ENCODE measurements at regions not wholly inside any gene's neighbourhood (a gene's known extent, or its start where the extent isn't known, plus 50 kb on each side); places are given as distances from the start of the nearest gene placed in this dataset.

DNA sequence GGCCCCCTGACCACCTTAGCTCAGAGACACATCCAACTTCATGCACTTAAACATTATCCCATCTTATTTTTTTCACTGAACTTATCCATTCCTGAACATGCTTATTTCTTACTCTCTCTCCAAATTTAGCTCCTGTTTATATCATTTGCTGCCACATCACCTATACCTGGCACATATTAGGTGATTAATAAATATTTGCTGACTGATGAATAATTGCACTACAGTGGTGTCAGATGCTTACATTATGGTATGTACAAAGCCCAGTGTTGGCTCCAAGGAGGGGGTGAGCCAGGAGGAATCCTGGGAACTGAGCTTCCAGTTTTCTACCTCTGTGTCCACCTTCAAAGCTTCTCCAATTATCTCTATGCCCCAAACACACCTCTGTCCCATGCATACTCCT lies 124.0 kb upstream of the PMFBP1 start:
- no peak for DNase-seq
- intact Hi-C loops (cut with DNase I) = no loop called here

DNA sequence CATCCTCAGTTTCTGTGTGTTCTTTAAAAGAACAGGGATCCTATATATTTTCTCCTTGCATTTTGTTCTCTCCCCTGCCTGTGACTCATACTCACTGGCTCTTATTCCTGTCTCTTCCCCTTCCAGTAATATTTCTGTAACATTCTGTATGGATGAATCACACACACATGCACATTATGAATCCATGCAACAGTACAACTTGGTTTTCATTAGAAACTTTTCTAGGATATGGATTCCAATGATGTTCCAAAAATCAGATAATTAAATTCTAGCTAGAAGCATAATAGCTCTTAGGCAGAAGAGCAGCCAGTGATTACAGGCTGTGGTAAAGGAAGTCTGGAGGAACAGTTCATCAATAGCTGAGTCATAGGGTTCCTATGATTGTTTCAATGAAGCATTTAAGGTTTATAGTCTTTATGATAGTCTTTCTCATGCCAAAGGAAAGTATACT lies 119.6 kb upstream of the PMFBP1 start:
- DNase-seq = no peak
- intact Hi-C loops (cut with DNase I) = no loop called here

DNA sequence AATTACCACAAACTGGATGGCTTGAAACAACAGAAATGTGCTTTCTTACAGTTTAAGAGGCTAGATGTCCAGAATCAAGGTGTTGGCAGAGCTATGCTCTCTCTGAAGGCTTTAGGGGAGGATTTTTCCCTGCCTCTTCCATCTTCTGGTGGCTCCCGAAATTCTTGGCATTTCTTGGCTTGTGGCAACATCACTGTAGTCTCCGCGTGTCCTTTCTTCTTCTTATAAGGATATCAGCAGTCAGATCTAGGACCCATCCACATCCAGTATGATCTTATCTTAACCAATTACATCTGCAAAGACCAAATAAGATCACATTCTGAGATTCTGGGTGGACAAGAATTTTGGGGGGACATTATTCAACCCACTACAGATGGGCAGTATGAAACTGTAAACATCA lies 119.2 kb upstream of the PMFBP1 start:
- no peak for DNase-seq
- intact Hi-C loops (cut with DNase I) = no loop called here

DNA sequence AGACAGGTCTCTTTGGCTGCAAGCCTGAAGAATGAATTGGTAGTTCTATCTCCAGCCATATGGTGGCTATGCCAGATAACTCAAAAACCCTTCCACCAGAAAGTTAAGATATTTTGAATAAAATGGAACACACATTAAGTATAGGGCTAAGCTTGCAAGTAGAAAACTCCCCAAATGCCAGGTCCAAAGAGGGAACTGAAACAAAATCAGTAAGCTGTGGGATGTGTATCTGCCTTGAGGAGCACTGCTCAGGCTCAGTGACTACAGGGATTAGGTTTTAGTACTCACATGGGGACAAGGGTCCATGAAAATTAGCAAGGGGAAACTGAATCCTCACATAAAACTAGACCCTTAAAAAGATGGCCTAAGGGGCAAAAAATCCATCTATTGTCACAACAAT lies 115.7 kb upstream of the PMFBP1 start:
- DNase-seq = no peak
- intact Hi-C loops (cut with DNase I) = no loop called here

DNA sequence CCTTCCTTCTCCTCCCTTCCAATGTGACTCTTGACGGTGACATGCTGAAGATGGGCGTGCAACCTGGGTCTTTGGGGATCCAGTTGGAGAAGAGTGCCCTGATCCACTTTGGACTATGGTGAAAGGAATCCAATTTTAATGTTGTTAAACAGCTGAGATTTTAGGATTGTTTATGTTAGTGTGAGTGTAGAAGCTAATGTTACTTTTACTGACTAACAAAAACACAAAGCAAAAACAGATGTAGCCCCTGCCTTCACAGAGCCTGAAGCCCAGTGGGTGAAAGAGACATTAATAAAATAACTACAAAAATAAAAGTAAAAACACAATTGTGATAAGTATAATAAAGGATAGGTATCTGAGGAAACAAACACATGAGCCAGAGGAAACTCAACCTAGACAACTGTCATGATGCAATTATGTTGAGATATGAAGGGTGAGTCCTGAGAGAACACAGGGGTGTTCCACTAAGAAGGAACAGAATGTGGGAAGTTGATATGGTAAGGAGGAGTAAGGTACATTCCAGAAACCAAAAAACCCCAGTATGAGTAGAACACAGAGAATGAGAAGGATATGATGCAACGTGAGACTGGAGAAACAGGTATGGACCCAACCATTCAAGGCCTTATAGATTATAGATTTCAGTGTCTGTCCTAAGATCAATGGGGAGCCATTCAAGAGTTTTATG lies 115.1 kb upstream of the PMFBP1 start:
- DNase-seq = no peak
- intact Hi-C loops (cut with DNase I) = no loop called here

DNA sequence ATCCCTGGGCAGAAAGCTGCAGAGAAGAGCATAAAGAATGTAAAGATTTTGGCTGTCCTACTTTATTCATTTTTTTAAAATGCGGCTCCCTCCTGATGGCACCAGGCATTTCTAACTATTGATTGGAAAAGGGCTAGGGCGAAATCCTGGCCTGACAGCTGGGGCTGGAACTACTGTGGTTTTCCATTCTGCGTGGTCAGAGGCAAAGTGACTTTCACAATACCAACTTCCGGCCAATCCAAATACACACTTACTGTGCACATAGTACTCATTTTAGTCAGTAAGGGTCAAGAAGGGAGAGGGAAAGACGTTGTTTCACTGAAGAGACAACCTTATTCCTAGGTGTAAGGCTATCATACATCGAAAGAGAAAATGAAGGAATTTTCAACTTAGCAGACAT lies 113.8 kb upstream of the PMFBP1 start:
- intact Hi-C loops (cut with DNase I) = no loop called here
- DNase-seq = no peak

DNA sequence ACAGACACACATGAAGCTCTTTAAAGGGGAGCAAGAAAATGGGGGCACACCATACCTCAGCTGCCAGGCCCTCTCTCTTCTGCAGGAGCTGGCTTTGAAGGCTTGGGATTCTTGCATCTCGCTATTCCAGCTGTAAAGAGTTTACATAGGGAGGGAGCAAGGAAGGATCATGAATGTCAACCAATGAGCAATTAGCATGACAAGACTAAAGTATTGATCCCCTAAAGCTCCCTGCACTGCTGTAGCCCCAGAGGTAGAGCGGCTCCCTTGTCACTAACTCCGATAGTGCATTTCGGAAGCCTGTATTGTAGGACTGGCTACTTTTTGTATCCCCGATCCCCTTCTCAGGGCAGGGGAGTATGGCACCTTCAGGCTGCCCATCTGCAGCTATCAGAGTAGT lies 113.4 kb upstream of the PMFBP1 start:
- no peak for DNase-seq
- intact Hi-C loops (cut with DNase I) = no loop called here

DNA sequence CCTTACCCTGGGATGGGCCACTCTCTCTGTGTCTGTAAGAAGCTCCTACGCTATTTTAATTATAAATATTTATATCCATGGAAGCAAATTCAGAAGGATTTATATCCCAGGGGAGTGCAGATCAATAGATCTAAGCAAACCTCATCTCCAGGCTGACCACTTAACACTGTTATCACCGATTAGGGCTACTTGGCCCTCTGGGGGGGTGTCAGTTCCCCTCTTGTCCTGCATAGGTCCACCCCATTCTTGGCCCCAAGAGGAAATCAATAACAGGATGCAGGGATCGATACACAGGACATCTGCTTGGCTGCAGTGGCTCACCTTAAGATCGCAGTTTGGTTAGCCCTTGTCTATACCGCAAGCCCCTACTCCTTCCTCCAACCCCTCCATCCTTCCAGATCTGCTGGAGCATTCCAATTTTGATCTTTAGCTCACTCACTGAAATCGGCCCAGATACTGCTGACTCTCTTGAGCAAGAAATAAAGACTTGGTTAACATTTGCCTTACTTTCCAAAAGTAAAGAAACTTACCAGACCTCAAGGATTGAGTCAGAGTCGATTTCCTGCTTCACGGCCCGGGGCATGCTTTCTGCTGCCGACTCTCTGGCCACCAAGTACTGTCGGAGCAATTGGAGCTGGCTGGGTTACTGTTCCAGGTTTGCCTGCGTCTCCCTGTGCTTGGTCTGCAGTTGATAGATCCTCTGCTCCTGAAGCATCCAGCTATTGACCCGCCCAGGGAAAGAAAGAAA lies 112.3 kb upstream of the PMFBP1 start:
- no peak for DNase-seq
- intact Hi-C loops (cut with DNase I) = no loop called here

DNA sequence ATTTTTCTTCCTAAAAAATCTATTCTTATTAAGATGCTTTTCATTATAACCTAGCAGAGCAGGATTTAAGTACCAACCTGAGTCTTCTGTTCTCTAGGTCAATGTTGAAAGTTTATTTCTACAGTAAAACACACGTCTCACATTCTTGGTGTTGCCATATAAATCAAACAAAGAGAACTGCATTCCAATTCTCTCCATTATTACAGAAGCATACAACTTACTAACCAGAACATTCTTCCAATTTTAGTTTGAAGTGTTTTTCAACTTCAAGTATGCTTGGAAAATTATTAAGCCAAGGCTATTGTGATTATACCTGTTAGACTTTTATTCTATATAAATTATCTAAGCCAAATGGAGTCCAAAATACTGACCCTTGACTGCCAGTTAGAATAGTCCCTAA lies 110.4 kb upstream of the PMFBP1 start:
- intact Hi-C loops (cut with DNase I) = no loop called here
- DNase-seq = no peak

DNA sequence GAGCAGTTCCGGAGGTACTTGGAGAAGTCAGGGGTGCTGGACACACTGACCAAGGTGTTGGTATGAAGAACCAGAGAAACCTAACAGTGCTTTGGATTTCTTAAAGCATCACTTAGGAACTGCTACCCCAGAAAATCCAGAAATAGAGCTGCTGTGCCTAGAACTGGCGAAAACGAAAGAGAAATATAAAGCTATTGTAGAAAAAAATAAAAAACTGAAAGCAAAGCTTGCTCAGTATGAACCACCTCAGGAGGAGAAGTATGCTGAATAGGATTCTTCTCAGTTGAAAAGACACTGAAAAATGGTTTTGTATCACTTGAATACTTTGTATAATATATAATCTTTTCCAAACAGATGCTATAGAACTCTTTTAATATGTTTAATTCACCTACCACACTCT lies 106.3 kb upstream of the PMFBP1 start:
- intact Hi-C loops (cut with DNase I) = no loop called here
- no peak for DNase-seq

DNA sequence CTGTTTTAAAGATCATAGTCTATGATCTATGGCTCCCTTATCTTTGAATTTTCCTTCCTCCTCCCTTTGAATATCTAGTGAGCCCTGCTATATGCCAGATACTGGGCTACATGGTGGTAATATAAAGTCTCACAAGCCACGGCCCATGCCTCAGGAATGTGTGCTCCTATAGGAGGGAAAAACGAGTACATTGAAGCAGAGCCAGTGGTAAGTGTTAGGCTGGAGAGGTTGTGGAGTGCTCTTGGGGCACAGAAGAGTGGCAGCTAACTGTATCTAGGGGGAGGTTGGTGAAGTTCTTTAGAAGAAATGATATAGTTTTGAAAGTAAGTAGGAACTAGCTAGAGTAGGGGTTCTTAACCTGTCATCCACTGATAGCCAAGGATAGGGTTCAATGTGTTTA lies 105.8 kb upstream of the PMFBP1 start:
- intact Hi-C loops (cut with DNase I) = no loop called here
- no peak for DNase-seq

DNA sequence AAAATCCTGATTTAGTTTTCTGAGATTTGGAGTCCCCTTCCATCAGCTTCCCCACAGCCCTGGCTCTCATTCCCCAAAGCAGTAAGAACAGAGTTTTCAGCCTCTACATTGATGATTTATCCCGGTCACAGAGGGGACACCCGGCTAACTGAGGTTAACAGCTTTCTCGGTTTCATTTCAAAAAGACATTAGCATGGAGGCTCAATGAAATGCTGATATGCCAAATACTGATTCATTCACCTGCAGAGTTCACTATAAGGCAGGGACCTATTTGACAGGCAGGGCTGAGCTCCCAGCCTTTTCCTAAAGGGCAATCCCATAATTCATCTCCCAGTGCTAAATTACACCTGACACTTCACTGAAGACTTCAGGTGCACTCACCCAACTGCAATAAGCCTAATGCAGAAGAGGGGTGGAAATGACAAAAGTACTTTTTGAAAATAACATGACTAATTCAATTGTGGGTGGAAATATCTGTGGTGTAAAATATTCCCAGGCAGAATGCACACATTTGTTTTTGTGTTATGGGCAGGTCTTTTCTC lies 99.8 kb upstream of the PMFBP1 start:
- no peak for DNase-seq
- intact Hi-C loops (cut with DNase I) = no loop called here

DNA sequence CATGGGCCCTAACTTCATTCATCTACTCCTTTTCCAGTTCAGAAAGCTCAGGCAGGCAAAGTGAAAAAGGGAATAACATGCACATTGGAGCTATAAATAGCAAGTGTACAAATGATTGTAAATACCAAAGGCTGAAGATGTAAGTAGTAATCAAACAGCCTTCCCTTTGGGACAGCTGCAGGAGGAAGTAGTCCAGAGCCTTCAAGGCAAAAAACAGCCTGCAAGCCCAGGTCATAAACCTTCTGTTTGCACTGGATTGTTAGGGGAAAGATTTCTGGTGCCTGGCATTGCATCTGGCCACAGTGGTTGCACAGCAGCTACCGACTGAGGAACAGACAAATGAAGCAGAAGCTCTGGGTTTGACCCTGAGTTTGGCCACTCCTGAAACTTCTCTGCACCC lies 98.6 kb upstream of the PMFBP1 start:
- intact Hi-C loops (cut with DNase I) = no loop called here
- DNase-seq = no peak

DNA sequence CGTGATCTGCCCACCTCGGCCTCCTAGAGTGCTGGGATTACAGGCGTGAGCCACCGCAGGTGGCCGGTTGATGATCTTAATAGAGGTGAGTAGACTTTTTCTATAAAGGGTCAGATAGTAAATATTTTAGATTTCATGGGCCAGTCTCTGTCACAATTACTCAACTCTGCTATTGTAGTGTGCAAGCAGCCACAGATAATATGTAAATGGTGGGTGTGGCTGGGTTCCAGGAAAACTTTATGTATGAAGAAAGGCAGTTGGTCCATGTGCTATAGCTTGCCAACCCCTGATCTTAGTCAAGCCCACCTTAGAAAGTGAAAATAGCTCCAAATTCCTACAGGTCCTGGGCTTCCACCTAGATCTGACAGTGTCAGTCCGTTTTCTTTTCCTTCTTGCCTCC lies 94.9 kb upstream of the PMFBP1 start:
- intact Hi-C loops (cut with DNase I) = no loop called here
- no peak for DNase-seq

DNA sequence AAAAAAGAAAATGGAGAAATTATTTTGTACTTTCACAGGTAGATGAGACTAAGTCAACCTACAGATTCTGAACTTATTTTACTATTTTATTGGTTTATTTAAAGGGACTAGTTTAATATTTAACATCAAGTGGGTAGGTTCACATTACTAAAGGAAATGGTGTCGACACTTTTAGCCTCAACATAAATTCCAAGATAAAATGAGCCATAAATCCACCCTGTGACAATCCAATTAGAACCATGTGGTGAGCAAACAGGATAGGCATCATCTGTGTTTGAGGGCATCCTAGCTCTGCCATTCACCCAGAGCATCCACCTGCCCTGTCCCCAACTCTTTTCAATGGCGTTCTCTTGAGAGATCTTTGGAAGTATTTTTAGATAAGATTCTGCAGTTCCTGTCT lies 92.8 kb upstream of the PMFBP1 start:
- DNase-seq = no peak
- intact Hi-C loops (cut with DNase I) = no loop called here

DNA sequence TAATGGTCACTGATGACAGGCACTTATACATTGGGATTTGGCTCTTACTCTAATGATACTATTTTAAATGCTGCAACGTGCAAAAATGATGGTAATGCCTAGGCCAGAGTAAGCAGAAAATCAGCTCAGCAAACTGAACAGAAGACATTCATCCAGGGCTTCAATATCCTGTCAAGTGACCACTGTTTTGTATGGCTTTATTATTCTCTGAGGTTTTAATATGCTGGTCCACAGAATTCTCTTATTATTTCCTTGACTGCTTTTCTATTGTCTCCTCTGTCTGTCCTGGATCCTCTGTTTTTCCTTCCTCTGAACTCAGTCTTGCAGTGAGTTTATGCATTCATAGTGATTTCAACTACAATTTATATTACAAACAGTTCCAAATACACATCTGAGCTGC lies 90.8 kb upstream of the PMFBP1 start:
- DNase-seq = no peak
- intact Hi-C loops (cut with DNase I) = no loop called here

DNA sequence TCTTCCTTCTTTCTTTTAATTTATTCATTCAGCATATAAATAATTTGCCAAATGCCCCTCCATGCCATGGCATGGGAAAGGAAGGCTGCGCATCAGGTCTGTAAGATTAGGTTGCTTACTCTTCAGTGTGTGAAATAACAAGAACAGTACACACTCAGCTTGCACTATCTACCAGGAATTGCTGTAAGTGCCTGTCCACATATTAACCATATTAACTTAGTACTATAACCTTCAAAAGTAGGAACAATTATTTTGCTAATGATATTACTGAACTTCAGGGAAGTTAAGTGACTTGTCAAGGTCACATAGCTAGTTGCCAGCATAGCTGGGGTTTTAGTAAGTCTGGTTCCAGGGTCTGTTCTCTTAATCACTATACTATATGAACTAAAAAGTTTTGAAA lies 89.2 kb upstream of the PMFBP1 start:
- no peak for DNase-seq
- intact Hi-C loops (cut with DNase I) = no loop called here

DNA sequence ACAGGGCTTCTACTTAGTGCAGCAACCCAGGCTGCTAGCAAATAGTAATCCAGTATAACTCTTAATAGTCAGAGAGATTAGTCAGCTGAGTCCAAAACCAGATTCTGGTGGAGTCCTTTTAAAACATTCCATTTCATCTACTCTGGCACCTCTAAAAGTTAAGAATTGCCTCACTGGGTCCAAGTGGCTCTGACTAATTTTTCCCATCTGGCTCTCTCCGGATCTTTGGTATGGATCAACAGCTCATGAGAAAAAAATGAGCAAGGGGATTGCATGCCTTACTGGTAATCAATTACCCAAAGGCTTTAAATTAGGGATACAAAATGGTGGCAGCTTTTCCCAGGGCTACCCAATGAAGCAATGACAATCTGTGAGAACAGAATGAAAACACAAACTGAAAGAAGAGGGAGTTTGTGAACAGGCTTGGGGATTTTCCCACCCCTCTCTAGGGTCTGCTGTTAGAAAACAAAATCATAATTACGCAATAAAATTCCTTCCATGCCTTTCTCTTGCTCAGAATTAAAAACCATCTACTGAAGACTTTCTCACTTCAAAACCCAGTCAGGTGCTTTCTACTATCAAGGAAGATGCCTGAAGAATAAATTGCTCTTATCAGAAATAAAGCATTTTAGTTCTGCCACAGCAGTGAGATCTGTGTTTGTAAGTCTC lies 84.6 kb upstream of the PMFBP1 start:
- no peak for DNase-seq
- intact Hi-C loops (cut with DNase I) = no loop called here

DNA sequence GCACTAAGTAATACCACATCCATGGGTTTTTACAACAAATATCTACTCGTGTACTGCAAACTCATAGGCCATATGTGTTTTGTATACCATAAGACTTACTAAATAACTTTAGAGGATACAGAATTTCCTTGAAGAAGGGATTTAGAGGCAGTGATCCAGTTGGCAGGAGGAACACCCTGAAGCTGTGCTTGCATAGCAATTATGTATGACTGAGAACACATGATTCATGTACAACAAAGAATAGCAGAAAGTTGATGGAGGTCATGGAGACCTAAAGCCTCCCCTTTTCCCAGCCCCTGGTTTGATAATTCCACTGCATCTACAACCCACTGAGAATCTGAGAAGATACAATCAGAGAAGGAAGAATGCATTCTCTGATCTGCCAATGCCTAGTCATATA lies 83.8 kb upstream of the PMFBP1 start:
- intact Hi-C loops (cut with DNase I) = no loop called here

DNA sequence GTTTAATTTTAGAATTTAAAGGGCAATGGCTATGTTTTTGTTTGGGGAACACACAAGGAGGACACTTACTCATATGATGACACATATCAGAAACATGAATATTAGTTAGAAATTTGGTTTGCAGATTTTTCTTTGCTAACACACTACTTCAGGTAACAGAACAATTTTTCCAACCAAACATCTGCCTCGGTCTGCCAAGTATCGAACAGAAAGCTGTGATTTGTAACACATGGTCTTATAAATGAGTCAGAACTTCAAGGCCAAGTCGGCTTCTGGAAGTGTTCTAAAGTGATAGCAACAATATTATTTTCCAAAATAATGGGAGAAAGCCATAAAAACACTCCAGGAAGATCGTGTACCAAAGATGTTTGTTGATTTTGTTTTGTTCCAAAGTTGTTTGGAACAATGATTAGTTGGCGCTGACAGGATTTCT lies 75.9 kb upstream of the PMFBP1 start:
- intact Hi-C loops (cut with DNase I) = loop anchor here (10.0 kb wide), 1 partner anchor 177 kb away; no protein-coding TSS in a partner anchor

More for the DNA sequence above, 83.8 kb upstream of the PMFBP1 start:
- DNase-seq = no peak

DNA sequence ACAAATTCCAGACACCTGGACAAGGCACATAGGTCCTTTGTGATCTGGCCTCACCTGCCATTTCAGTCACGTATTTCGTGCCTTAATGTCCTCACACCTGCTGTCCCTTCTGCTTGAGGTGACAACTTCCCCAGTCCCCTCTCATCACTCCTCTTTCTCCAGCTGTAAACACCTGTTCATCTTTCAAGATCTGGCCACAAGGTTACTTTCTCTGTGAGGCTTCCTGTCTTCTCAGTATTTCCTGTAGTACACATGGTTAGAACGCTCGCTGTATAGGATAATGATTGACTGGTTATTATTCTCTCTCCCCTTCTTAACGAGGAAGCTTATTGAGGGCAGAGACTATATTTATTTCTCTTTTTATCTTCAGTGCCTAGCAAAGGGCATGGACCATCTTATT lies 74.5 kb upstream of the PMFBP1 start:
- intact Hi-C loops (cut with DNase I) = loop anchor here (10.0 kb wide), 1 partner anchor 178 kb away; no protein-coding TSS in a partner anchor
- DNase-seq = no peak

More for the DNA sequence above, 75.9 kb upstream of the PMFBP1 start:
- DNase-seq = no peak
